Glutamatergic neuron (in vitro differentiated cells): ENCODE measurements at regions not wholly inside any gene's neighbourhood (a gene's known extent, or its start where the extent isn't known, plus 50 kb on each side); places are given as distances from the start of the nearest gene placed in this dataset.

ENCODE experiments used
- DNase-seq: peaks from one replicate; pipeline ENCODE4 v3.0.0; 2022
- H3K27ac Mint-ChIP-seq: one replicate; pipeline ENCODE4 v1.8.0; 2020; ENCODE audit warnings: mild to moderate bottlenecking, mixed read lengths, inconsistent platforms; ENCODE audit not compliant: unreplicated experiment
- H3K27me3 Mint-ChIP-seq: one replicate; pipeline ENCODE4 v1.8.0; 2020; ENCODE audit warnings: mild to moderate bottlenecking, moderate library complexity, mixed read lengths, inconsistent platforms; ENCODE audit not compliant: unreplicated experiment
- H3K36me3 Mint-ChIP-seq: one replicate; pipeline ENCODE4 v1.8.0; 2020; ENCODE audit warnings: mild to moderate bottlenecking, mixed read lengths, inconsistent platforms; ENCODE audit not compliant: unreplicated experiment
- H3K4me1 Mint-ChIP-seq: one replicate; pipeline ENCODE4 v1.8.0; 2020; ENCODE audit warnings: mild to moderate bottlenecking, low read depth, mixed read lengths, inconsistent platforms; ENCODE audit not compliant: unreplicated experiment
- H3K4me3 Mint-ChIP-seq: one replicate; pipeline ENCODE4 v1.8.0; 2020; ENCODE audit warnings: mild to moderate bottlenecking, mixed read lengths, inconsistent platforms; ENCODE audit not compliant: unreplicated experiment
- H3K9me3 Mint-ChIP-seq: one replicate; pipeline ENCODE4 v1.8.0; 2020; ENCODE audit warnings: mild to moderate bottlenecking, moderate library complexity, mixed read lengths, inconsistent platforms; ENCODE audit not compliant: unreplicated experiment
- TF ChIP-seq, protein P1 (sequence below): fragments of 200-600 bp; sonication (generic); IDR thresholded peaks from one replicate; pipeline ENCODE4 v1.5.0; 2021; ENCODE audit not compliant: partially characterized antibody, unreplicated experiment

DNA sequence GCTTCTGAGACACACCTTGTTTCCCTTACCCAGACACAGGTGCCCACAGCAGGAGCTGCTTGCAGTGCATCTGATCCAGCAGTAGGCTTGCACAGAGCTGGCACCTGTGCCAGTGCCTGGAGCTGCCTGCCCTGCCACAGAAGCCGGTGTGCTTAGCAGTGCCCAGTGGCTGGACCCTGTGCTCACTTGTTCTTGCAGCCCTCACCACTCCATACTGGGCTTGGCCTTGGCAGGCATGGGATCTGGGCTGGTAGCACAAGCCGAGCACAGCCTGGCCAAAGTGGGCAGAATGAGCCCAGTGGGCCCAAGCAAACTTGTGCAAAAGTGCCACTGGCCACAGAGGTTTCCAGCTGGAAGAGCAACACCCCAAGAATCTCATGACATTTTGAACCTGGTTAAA lies 1950.4 kb downstream of the SUCLG1 start:
- H3K4me1 Mint-ChIP-seq, result no peaks in the 10 kb centered on the region
- no peaks in the 10 kb centered on the region for H3K36me3 Mint-ChIP-seq
- no peak for DNase-seq
- no peaks in the 10 kb centered on the region for H3K27me3 Mint-ChIP-seq
- TF ChIP-seq, protein P1, sequence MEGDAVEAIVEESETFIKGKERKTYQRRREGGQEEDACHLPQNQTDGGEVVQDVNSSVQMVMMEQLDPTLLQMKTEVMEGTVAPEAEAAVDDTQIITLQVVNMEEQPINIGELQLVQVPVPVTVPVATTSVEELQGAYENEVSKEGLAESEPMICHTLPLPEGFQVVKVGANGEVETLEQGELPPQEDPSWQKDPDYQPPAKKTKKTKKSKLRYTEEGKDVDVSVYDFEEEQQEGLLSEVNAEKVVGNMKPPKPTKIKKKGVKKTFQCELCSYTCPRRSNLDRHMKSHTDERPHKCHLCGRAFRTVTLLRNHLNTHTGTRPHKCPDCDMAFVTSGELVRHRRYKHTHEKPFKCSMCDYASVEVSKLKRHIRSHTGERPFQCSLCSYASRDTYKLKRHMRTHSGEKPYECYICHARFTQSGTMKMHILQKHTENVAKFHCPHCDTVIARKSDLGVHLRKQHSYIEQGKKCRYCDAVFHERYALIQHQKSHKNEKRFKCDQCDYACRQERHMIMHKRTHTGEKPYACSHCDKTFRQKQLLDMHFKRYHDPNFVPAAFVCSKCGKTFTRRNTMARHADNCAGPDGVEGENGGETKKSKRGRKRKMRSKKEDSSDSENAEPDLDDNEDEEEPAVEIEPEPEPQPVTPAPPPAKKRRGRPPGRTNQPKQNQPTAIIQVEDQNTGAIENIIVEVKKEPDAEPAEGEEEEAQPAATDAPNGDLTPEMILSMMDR, result no peak
- H3K27ac Mint-ChIP-seq, result no peak overlapping the region
- no peak overlapping the region for H3K4me3 Mint-ChIP-seq
- H3K9me3 Mint-ChIP-seq, result no peaks in the 10 kb centered on the region

DNA sequence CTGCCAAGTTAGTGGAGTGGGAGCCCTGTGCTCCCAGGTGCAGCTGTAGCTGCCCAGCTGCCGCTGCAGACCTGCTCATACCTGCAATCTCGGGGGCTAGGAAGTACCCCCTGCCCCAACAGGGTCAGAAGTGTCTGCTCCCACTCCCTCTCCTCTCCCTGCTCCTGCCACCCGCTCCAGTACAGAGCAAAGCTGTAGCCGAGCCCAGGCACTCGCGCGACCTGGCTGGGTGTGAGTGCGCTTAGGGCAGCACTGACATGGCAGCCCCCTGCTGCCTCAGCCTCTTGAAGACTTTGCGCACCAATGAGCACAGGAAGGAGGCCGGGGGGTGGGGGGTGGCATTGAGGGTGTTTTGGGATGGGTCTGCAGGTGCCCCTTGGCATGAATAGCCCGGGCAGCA lies 1951.4 kb downstream of the SUCLG1 start:
- no peak overlapping the region for H3K4me3 Mint-ChIP-seq
- peaks cover 6% of the 10 kb centered on the region for H3K36me3 Mint-ChIP-seq
- no peak for DNase-seq
- H3K27ac Mint-ChIP-seq, result no peak overlapping the region
- H3K4me1 Mint-ChIP-seq, result no peaks in the 10 kb centered on the region
- TF ChIP-seq, protein P1, result no peak
- H3K27me3 Mint-ChIP-seq, result no peaks in the 10 kb centered on the region
- peaks cover 1% of the 10 kb centered on the region for H3K9me3 Mint-ChIP-seq

DNA sequence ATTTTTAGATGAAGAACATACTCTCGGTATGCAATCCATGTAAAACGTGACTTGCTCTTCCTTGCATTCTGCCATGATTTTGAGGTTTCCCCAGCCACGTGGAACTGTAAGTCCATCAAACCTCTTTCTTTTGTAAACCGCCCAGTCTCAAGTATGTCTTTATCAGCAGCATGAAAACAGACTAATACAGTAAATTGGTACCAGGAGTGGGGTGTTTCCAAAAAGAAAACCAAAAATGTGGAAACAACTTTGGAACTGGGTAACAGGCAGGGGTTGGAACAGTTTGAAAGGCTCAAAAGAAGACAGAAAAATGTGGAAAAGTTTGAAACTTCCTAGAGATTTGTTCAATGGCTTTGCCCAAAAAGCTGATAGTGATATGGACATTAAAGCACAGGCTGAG lies 1957.9 kb downstream of the SUCLG1 start:
- Mint-ChIP-seq H3K9me3 (peaks cover 4% of the 10 kb centered on the region), H3K27me3 (peaks cover 3% of the 10 kb centered on the region), H3K27ac (no peak overlapping the region), H3K4me1 (no peaks in the 10 kb centered on the region), H3K4me3 (no peak overlapping the region), H3K36me3 (peaks cover 19% of the 10 kb centered on the region)
- DNase-seq, result no peak
- TF ChIP-seq, protein P1, result no peak

DNA sequence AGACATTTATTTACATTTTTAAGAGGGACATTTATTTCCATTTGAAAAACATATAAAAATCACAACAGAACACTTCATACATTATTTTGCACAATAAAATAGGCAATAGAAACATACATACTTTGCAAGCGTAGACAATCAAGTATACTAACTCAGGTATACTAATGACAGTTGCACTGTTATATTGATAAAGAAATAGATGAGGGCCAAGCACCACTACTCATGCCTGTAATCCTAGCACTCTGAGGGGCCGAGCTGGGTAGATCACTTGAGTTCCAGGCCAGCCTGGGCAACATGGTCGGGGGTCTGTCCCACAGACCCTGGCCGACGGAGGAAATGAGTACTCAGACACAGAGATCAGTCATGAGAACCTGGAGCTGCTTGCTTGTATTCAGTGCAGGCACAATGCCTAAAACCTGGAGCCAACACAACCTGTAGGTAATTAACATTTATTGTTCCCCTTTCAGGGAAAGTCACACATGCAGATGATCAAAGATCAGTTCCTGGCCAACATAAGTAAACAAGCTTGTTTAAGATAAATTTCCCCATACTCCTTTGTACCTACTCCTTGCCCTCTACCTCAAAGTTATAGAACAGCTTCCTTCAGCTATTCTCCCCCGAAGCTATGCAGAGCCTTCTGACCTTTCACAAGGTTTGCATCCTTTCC lies 1960.2 kb downstream of the SUCLG1 start:
- TF ChIP-seq, protein P1, result no peak
- no peak for DNase-seq
- peaks cover 4% of the 10 kb centered on the region for H3K9me3 Mint-ChIP-seq
- peaks cover 3% of the 10 kb centered on the region for H3K27me3 Mint-ChIP-seq
- peaks cover 19% of the 10 kb centered on the region for H3K36me3 Mint-ChIP-seq
- H3K4me1 Mint-ChIP-seq, result no peaks in the 10 kb centered on the region
- no peak overlapping the region for H3K27ac Mint-ChIP-seq
- no peak overlapping the region for H3K4me3 Mint-ChIP-seq

DNA sequence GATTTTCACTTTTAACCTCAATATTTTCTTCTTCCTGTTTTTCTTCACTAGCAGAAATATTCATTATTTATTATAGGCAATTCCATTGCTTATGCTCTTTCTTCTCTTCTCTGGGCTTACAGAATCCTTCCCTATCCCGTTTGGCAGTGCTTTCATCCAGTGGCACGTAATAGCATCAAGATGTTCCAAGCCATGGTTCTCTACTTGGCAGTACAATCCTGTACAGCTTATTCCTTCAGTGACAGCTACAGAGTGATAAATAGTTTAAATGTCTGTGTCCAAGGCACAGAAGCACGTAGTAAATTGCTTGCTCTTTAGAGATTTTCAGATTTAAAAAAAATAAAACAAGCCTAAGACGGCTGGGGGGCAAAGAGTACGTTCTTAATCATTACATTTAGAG lies 1964.3 kb downstream of the SUCLG1 start:
- no peaks in the 10 kb centered on the region for H3K36me3 Mint-ChIP-seq
- no peaks in the 10 kb centered on the region for H3K4me1 Mint-ChIP-seq
- H3K4me3 Mint-ChIP-seq, result no peak overlapping the region
- no peak for DNase-seq
- no peaks in the 10 kb centered on the region for H3K9me3 Mint-ChIP-seq
- H3K27me3 Mint-ChIP-seq, result no peaks in the 10 kb centered on the region
- H3K27ac Mint-ChIP-seq, result no peak overlapping the region
- TF ChIP-seq, protein P1, result no peak
